Epithelial cell of proximal tubule (primary cell): ENCODE measurements at regions not wholly inside any gene's neighbourhood (a gene's known extent, or its start where the extent isn't known, plus 50 kb on each side); places are given as distances from the start of the nearest gene placed in this dataset.
A peak's percentile ranks its signal among the peaks of the same experiment; 100 is the strongest.

Experiments used
- DNase-seq: peaks from one replicate; pipeline ENCODE4 v3.0.0-alpha.2; 2011; ENCODE audit warnings: low read depth
- H3K4me3 ChIP-seq: 2 replicates; pipeline ENCODE4 v1.5.1; 2011; ENCODE audit warnings: low read depth, mild to moderate bottlenecking, low read length
- CTCF ChIP-seq: conservative IDR thresholded peaks from 2 replicates; pipeline ENCODE4 v1.5.1; 2012; ENCODE audit warnings: low read depth, mild to moderate bottlenecking, low read length

GRCh38 chr10:8325024-8325980 lies 270.8 kb downstream of the GATA3 start:
- no peak for TF ChIP-seq CTCF
- no peak overlapping the region for H3K4me3 ChIP-seq
- no peak for DNase-seq

- H3K4me3 ChIP-seq: no peak overlapping the region
- no peak for DNase-seq
- TF ChIP-seq CTCF: no peak
These were observed 272.1 kb downstream of the GATA3 start for GRCh38 chr10:8326396-8327139.

- no peak overlapping the region for H3K4me3 ChIP-seq
- no peak for DNase-seq
- no peak for TF ChIP-seq CTCF
These were observed 272.6 kb downstream of the GATA3 start for GRCh38 chr10:8327140-8327423.

- no peak for DNase-seq
- no peak for TF ChIP-seq CTCF
- H3K4me3 ChIP-seq: no peak overlapping the region
These were observed 276.9 kb downstream of the GATA3 start for GRCh38 chr10:8331387-8331786.

GRCh38 chr10:8331896-8332729 lies 277.6 kb downstream of the GATA3 start:
- peak overlapping the region; percentile 26 for H3K4me3 ChIP-seq
- no peak for TF ChIP-seq CTCF
- DNase-seq: no peak

GRCh38 chr10:8332730-8333111 lies 278.2 kb downstream of the GATA3 start:
- TF ChIP-seq CTCF: no peak
- H3K4me3 ChIP-seq: peak overlapping the region; percentile 8
- no peak for DNase-seq
